Upper lobe of left lung (tissue), 6 donors: ENCODE measurements at regions not wholly inside any gene's neighbourhood (a gene's known extent, or its start where the extent isn't known, plus 50 kb on each side); places are given as distances from the start of the nearest gene placed in this dataset.

Experiments used
- ATAC-seq, 2 donors: fragments of 200-7000 bp; cut with Tn5 transposase; one replicate each; pipeline ENCODE4 v1.9.1; 2022; ENCODE audit warnings: mild to moderate bottlenecking in 2 of 2, moderate library complexity in 2 of 2; ENCODE audit not compliant: low FRiP score in 2 of 2
- DNase-seq, 2 donors: peaks; one replicate each; pipeline ENCODE4 v3.0.0-alpha.2; 2019 to 2020
- H3K27ac ChIP-seq, 4 donors: fragments of 200-600 bp; sonication (generic); one replicate each; pipeline ENCODE4 v1.5.1; 2016 to 2019
- H3K27me3 ChIP-seq, 4 donors: fragments of 200-600 bp; sonication (generic); one replicate each; pipeline ENCODE4 v1.5.1; 2017 to 2019
- H3K36me3 ChIP-seq, 4 donors: fragments of 200-600 bp; sonication (generic); one replicate each; pipeline ENCODE4 v1.5.1; 2016 to 2019
- H3K4me1 ChIP-seq, 4 donors: fragments of 200-600 bp; sonication (generic); one replicate each; pipeline ENCODE4 v1.5.1; 2018 to 2019
- H3K4me3 ChIP-seq, 4 donors: fragments of 200-600 bp; sonication (generic); one replicate each; pipeline ENCODE4 v1.5.1; 2017 to 2019; ENCODE audit warnings: mild to moderate bottlenecking in 2 of 4, moderate library complexity in 1 of 4
- H3K9me3 ChIP-seq, 4 donors: fragments of 200-600 bp; sonication (generic); one replicate each; pipeline ENCODE4 v1.5.1; 2018 to 2019
- CTCF ChIP-seq, 6 experiments: fragments of 450-650 bp in 4 of 6; fragments of 200-600 bp in 2 of 6; sonication (generic) in 2 of 6; IDR thresholded peaks; one replicate each; pipeline ENCODE4 v1.5.1; 2016 to 2019; ENCODE audit warnings: antibody characterized with exemption in 6 of 6
- EP300 ChIP-seq, 4 donors: sonication (generic); formaldehyde crosslinking; IDR thresholded peaks; one replicate each; pipeline ENCODE4 v1.5.1; 2017; ENCODE audit warnings: antibody characterized with exemption in 4 of 4, control low read depth in 2 of 4
- POLR2A ChIP-seq, 4 donors: fragments of 450-650 bp; IDR thresholded peaks; one replicate each; pipeline ENCODE4 v1.5.1; 2016 to 2017; ENCODE audit warnings: antibody characterized with exemption in 4 of 4, mild to moderate bottlenecking in 2 of 4
- POLR2AphosphoS5 ChIP-seq, 2 donors: sonication (generic); formaldehyde crosslinking; IDR thresholded peaks; one replicate each; pipeline ENCODE4 v1.5.1; 2017; ENCODE audit warnings: antibody characterized with exemption in 2 of 2
- WGBS, 2 donors: methylation state at CpG; one replicate each; pipeline ENCODE4 v1.1.5; 2017 to 2018; 5-methylcytosine and 5-hydroxymethylcytosine counted together
- donor health status: DM: no; HTN: no; CAD: no; lungs with moderate emphysema.
- donor health status: DM: no; HTN: yes; CAD: no; lungs with severe emphysema.

- 51% methylated on average over 14 of the region's 16 CpGs; no CpG with 5 or more reads in 1 of the 2 donors for WGBS, 2 donors
- peaks cover 0 to 14% (median 0%) of the 10 kb centered on the region in 4 donors for H3K9me3 ChIP-seq
- DNase-seq (peak; percentile 29 to 39), ATAC-seq (no peak)
- no peaks in the 10 kb centered on the region for H3K36me3 ChIP-seq
- no peaks in the 10 kb centered on the region for H3K27me3 ChIP-seq
- TF ChIP-seq POLR2AphosphoS5 (IDR thresholded peaks at IDR 0.05) (no peak), EP300 (IDR thresholded peaks at IDR 0.05) (no peak)
- peaks cover 0 to 8% (median 3%) of the 10 kb centered on the region in 4 donors for H3K4me1 ChIP-seq
- no peak overlapping the region for H3K4me3 ChIP-seq
- H3K27ac ChIP-seq, result peak overlapping the region; percentile 18 to 44 (median 30)
Observed at GRCh38 chrX:39969099-39969818, 128.5 kb downstream of the BCOR start.

GRCh38 chrX:39969819-39970504 lies 127.8 kb downstream of the BCOR start:
- Histone ChIP-seq H3K4me1 (peaks cover 0 to 8% (median 3%) of the 10 kb centered on the region in 4 donors), H3K4me3 (no peak overlapping the region), H3K27ac (peak overlapping the region; percentile 18 to 43 (median 30)), H3K9me3 (peaks cover 0 to 14% (median 0%) of the 10 kb centered on the region in 4 donors), H3K27me3 (no peaks in the 10 kb centered on the region), H3K36me3 (no peaks in the 10 kb centered on the region)
- DNase-seq (no peak), ATAC-seq (no peak)
- 46 to 68% methylated on average over 10 to 19 of the region's 19 CpGs for WGBS, 2 donors
- TF ChIP-seq EP300 (IDR thresholded peaks at IDR 0.05), result peak in 2 of 4 donors; percentile 5 to 26
- peak in 1 of 2 donors; percentile 13 for TF ChIP-seq POLR2AphosphoS5 (IDR thresholded peaks at IDR 0.05)
- TF ChIP-seq CTCF (IDR thresholded peaks at IDR 0.05), result no peak

GRCh38 chrX:39971760-39972159 lies 126.0 kb downstream of the BCOR start:
- DNase-seq (no peak), ATAC-seq (no peak)
- WGBS, 2 donors, result 80 to 94% methylated on average over 1 to 2 of the region's 2 CpGs
- no peak overlapping the region for H3K4me3 ChIP-seq
- H3K27me3 ChIP-seq, result no peaks in the 10 kb centered on the region
- peaks cover 0 to 8% (median 3%) of the 10 kb centered on the region in 4 donors for H3K4me1 ChIP-seq
- no peaks in the 10 kb centered on the region for H3K36me3 ChIP-seq
- H3K9me3 ChIP-seq, result peaks cover 0 to 14% (median 0%) of the 10 kb centered on the region in 4 donors
- TF ChIP-seq EP300 (IDR thresholded peaks at IDR 0.05) (no peak), CTCF (IDR thresholded peaks at IDR 0.05) (no peak), POLR2AphosphoS5 (IDR thresholded peaks at IDR 0.05) (no peak), POLR2A (IDR thresholded peaks at IDR 0.05) (no peak)
- no peak overlapping the region for H3K27ac ChIP-seq

GRCh38 chrX:39972340-39972739 lies 125.4 kb downstream of the BCOR start:
- no peak for ATAC-seq
- no peaks in the 10 kb centered on the region for H3K27me3 ChIP-seq
- no peaks in the 10 kb centered on the region for H3K36me3 ChIP-seq
- H3K4me1 ChIP-seq, result peaks cover 0 to 8% (median 3%) of the 10 kb centered on the region in 4 donors
- no peak overlapping the region for H3K4me3 ChIP-seq
- TF ChIP-seq CTCF (IDR thresholded peaks at IDR 0.05) (no peak), POLR2A (IDR thresholded peaks at IDR 0.05) (no peak), POLR2AphosphoS5 (IDR thresholded peaks at IDR 0.05) (no peak), EP300 (IDR thresholded peaks at IDR 0.05) (no peak)
- no peak overlapping the region for H3K27ac ChIP-seq
- no peak for DNase-seq
- H3K9me3 ChIP-seq, result peaks cover 0 to 14% (median 0%) of the 10 kb centered on the region in 4 donors
- 67 to 88% methylated on average over 1 to 7 of the region's 7 CpGs for WGBS, 2 donors

GRCh38 chrX:39973810-39974209 lies 123.9 kb downstream of the BCOR start:
- H3K36me3 ChIP-seq, result no peaks in the 10 kb centered on the region
- no peak for TF ChIP-seq CTCF (IDR thresholded peaks at IDR 0.05)
- no peak for TF ChIP-seq EP300 (IDR thresholded peaks at IDR 0.05)
- no peaks in the 10 kb centered on the region for H3K27me3 ChIP-seq
- H3K9me3 ChIP-seq, result peaks cover 0 to 14% (median 0%) of the 10 kb centered on the region in 4 donors
- no peak overlapping the region for H3K4me3 ChIP-seq
- ATAC-seq (no peak), DNase-seq (no peak)
- 74 to 91% methylated on average over 2 to 8 of the region's 8 CpGs for WGBS, 2 donors
- H3K4me1 ChIP-seq, result peaks cover 0 to 8% (median 3%) of the 10 kb centered on the region in 4 donors
- H3K27ac ChIP-seq, result no peak overlapping the region
